HAP-1 (cell line): ENCODE measurements at regions not wholly inside any gene's neighbourhood (a gene's known extent, or its start where the extent isn't known, plus 50 kb on each side); places are given as distances from the start of the nearest gene placed in this dataset.
A peak's percentile ranks its signal among the peaks of the same experiment; 100 is the strongest.

Experiments
- DNase-seq, 2 experiments: peaks; one replicate each; pipeline ENCODE4 v3.0.0-alpha.2; 2016 to 2020; ENCODE audit warnings: low spot score in 2 of 2
- H3K27me3 ChIP-seq: fragments of 250-450 bp; sonication (Bioruptor Pico); 2 replicates; pipeline ENCODE4 v1.5.1; 2020; ENCODE audit warnings: low read depth, mild to moderate bottlenecking, moderate library complexity
- H3K36me3 ChIP-seq: fragments of 250-450 bp; sonication (Bioruptor Pico); replicated peaks from 2 replicates; pipeline ENCODE4 v1.5.1; 2020; ENCODE audit warnings: mild to moderate bottlenecking
- H3K4me1 ChIP-seq: fragments of 250-450 bp; sonication (Bioruptor Pico); 2 replicates; pipeline ENCODE4 v1.5.1; 2020; ENCODE audit warnings: mild to moderate bottlenecking
- H3K4me3 ChIP-seq: fragments of 250-450 bp; sonication (Bioruptor Pico); 2 replicates; pipeline ENCODE4 v1.5.1; 2020; ENCODE audit warnings: mild to moderate bottlenecking, moderate library complexity
- H3K9me3 ChIP-seq: fragments of 250-450 bp; sonication (Bioruptor Pico); 2 replicates; pipeline ENCODE4 v1.5.1; 2020; ENCODE audit warnings: mild to moderate bottlenecking, moderate library complexity
- in situ Hi-C: fragments of 300-500 bp; cut with MboI; formaldehyde crosslinking; loops from 3 replicates; pipeline ENCODE4 v1.14.3; 2020; ENCODE audit warnings: low sequenced_read_pairs, inconsistent platforms, mixed read lengths

DNA sequence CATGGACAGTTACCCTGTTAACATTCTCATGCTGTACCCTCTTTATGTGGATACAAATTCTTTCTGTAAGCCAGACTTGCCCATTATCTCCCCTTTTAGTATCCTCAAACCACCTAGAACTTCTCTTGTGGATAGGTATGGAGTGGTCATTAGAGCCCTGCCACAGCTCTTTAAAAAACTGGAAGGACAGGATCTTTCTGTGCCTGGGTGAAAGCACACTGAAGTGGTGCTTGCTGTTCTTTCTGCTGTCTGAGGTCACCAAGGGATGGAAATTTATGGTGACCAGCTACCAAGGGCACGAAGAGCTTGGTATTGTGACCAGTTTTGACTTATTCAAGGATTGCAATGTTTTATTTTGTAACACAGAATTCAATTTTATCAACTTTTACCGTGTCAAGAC lies 344.2 kb downstream of the CBLL2 start:
- Histone ChIP-seq H3K4me3 (no peak overlapping the region), H3K9me3 (no peaks in the 10 kb centered on the region), H3K36me3 (no peaks in the 10 kb centered on the region), H3K27me3 (peaks cover 2% of the 10 kb centered on the region; the same call in 1 of the 2 replicates), H3K4me1 (no peaks in the 10 kb centered on the region)
- in situ Hi-C loops, result no loop called here
- DNase-seq, result no peak

DNA sequence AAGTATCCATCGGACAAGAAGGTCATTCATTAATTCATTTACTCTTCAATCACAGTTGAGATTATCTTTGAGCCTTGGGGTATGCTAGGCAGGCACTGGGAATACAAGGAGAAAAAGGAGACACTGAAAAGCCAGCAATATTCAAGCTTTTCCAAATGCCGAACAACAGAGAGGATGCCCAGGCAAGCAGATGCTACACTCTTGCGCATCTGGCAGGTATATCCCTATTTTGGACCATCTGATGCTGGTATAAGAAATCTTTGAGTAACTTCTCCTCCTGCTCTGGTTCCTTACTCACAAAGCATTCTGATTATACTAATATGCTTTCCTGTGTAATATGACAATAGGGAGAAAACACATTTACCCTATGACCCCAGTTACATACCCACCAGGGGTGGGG lies 354.9 kb downstream of the CBLL2 start:
- Histone ChIP-seq H3K4me1 (no peaks in the 10 kb centered on the region), H3K9me3 (no peaks in the 10 kb centered on the region), H3K4me3 (no peak overlapping the region), H3K36me3 (no peaks in the 10 kb centered on the region), H3K27me3 (no peaks in the 10 kb centered on the region)
- no peak for DNase-seq
- in situ Hi-C loops, result no loop called here

DNA sequence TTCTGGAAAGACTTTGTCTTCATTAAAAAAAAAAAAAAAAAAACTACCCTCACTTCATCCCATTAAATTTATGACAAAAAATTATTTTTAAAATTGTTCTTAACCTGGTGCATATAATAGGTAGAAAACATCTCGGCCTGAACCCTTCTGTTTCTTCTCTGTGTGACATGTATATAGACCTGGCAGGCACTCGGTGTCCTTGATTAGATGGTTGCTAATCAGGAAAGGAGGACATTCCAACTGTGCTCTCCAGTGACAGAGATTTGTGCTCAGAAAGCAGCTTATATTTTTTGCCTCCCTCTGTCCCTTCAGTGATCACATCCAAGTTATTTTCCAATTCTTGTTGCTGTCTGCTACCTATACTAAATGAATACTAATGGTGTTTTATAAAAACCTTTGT lies 355.6 kb downstream of the CBLL2 start:
- H3K9me3 ChIP-seq, result no peaks in the 10 kb centered on the region
- H3K36me3 ChIP-seq, result no peaks in the 10 kb centered on the region
- no peaks in the 10 kb centered on the region for H3K4me1 ChIP-seq
- H3K4me3 ChIP-seq, result no peak overlapping the region
- no peaks in the 10 kb centered on the region for H3K27me3 ChIP-seq
- in situ Hi-C loops, result no loop called here
- no peak for DNase-seq

DNA sequence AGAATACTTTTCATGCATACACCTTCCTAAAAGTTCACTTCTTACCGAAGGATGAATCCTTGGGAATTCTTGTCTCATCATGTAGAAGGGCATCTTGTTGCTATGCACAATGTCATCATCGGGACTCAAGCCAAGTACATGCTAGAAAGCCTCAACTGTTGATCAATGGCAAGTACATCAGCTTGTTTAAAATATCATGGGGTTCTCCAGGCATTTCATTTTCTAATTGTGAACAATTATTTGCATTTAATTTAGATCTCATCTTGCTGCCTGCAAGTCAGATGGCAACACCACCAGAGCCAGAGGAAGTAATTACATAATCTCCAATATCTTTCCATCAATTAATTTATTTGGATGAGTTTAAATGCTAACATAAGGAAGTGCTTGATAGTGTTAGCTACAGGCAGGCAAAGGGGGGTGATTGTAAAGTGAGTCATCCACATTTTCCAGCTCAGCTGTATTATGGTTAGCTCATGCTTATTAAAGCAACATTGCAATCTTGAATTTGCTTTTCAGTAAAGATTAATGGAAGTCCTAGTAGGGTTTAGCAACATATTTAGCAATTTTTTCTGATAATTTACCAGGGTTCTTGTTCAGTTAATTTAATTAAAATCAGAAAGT lies 356.5 kb downstream of the CBLL2 start:
- Histone ChIP-seq H3K36me3 (no peaks in the 10 kb centered on the region), H3K4me3 (no peak overlapping the region), H3K9me3 (no peaks in the 10 kb centered on the region), H3K27me3 (no peaks in the 10 kb centered on the region), H3K4me1 (no peaks in the 10 kb centered on the region)
- DNase-seq, result no peak
- in situ Hi-C loops, result no loop called here

DNA sequence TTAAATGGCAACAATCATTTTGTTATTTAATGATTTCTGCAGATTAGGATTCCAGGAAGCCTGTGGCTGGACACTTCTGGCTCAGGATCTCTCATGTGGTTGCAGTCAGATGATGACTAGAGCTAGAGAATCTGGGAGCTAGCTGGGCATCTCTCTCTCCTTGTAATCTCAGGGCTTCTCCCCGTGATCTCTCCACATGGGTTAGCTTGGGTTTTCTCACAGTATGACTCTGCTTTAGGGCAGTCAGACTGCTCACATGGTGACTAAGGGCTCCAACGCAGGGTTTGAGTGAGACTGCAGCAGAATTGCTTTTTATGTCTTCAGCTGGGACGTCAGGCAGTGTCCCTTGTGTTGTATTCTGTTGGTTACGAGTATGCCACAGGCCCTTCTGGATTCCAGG lies 361.4 kb downstream of the CBLL2 start:
- in situ Hi-C loops, result no loop called here
- no peaks in the 10 kb centered on the region for H3K27me3 ChIP-seq
- H3K4me3 ChIP-seq, result no peak overlapping the region
- no peak for DNase-seq
- H3K36me3 ChIP-seq, result no peaks in the 10 kb centered on the region
- H3K9me3 ChIP-seq, result no peaks in the 10 kb centered on the region
- H3K4me1 ChIP-seq, result no peaks in the 10 kb centered on the region

DNA sequence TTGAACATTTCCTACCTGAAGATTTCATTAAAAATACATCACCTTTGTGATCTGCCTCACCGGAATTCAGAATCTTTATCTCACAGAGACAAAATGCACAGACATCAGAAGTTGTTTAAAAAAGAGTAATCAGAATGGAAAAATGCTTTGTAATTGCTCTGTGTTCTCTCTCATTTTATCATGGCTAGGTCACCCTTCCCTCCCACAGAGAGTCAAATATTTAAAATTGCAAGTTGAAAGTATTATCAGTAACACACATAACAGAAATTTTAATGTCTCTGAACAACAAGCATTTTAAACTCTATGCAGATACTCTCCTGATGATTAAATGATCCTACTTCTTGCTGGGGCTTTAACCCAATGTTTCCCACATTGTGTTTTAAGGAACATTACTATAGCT lies 362.0 kb downstream of the CBLL2 start:
- Histone ChIP-seq H3K9me3 (no peaks in the 10 kb centered on the region), H3K4me3 (no peak overlapping the region), H3K4me1 (no peaks in the 10 kb centered on the region), H3K27me3 (no peaks in the 10 kb centered on the region), H3K36me3 (no peaks in the 10 kb centered on the region)
- no peak for DNase-seq
- in situ Hi-C loops, result no loop called here

DNA sequence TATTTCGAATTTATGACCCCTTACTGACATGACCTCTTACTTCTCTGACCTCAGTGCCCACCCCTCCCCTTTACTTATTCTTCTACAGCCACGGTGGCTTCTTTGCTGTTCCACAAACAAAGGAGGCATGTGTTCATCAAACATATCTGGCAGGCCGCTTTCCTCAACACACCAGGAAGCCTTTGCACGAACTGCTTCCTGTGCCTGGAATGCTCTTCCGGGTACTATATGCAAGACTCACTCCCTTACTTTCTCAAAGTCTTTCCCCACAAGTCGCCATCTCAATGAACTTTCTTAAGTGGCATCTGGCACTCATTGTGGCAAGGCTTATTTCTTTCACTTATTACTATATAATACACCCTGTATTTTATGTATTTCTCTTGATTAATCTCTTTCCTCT lies 351.5 kb upstream of the DDX53 start:
- Histone ChIP-seq H3K4me1 (no peaks in the 10 kb centered on the region), H3K27me3 (no peaks in the 10 kb centered on the region), H3K9me3 (no peaks in the 10 kb centered on the region), H3K4me3 (no peak overlapping the region), H3K36me3 (no peaks in the 10 kb centered on the region)
- in situ Hi-C loops, result no loop called here
- no peak for DNase-seq

DNA sequence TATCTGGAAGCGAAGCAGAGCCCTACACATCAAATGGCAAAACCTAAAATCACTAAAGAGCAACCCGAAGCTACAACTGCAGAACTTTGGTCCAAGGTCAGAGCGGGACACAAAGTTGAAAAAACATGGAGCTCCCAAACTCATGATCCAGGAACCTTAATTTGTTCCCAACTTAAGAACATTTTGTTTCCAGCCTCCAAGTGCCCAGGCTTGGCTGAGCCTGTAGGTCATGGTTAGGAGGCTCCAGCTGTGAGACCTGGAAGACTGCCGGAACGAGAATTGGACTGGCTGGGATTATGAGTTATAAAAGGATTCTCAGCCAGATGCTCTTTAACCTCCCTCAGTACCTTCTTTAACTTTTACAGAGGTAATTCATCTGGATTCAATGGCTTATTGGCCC lies 349.1 kb upstream of the DDX53 start:
- Histone ChIP-seq H3K4me1 (no peaks in the 10 kb centered on the region), H3K27me3 (no peaks in the 10 kb centered on the region), H3K9me3 (no peaks in the 10 kb centered on the region), H3K36me3 (no peaks in the 10 kb centered on the region), H3K4me3 (no peak overlapping the region)
- DNase-seq, result no peak
- in situ Hi-C loops, result no loop called here

DNA sequence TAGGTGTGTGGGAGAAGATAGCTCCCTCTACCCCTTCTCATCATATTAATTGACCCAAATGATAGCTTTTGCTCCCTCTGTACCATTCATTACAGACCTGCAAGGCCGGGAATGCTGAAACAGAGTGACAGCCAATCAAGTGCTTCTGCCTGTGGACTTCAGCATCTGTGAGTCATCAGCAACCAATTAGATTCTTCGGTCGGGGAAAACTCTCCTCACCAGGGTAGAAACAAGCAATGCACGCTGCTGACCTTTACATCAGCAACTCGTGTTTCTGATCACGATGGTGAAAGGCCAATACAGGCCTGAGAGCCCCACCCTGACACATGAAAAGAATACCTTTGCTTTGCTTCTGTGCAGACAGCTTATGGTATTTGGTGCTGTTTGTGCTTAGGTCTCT lies 347.2 kb upstream of the DDX53 start:
- Histone ChIP-seq H3K4me1 (no peaks in the 10 kb centered on the region), H3K9me3 (no peaks in the 10 kb centered on the region), H3K36me3 (no peaks in the 10 kb centered on the region), H3K27me3 (no peaks in the 10 kb centered on the region), H3K4me3 (no peak overlapping the region)
- no peak for DNase-seq
- in situ Hi-C loops, result no loop called here

DNA sequence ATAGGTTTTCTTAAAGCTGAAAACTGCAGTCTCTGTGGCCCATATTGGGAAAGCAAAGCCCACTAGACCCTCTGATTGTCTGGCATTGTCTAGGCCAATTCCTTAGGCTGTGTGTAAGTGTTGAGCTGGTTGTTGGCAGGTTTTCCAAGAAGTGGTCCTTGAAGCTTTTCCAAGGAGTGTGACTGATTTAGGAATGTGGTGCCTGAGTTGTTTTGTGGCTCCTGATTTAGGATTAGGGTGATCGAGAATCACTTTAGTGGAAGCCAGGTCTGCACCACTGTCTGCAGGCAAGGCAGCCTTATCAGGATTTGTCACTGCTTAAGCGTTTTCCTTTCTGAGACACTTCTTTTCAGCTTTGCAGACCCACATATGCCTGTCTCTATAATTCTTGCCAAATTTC lies 339.0 kb upstream of the DDX53 start:
- no peak overlapping the region for H3K4me3 ChIP-seq
- no peaks in the 10 kb centered on the region for H3K9me3 ChIP-seq
- in situ Hi-C loops, result no loop called here
- no peak for DNase-seq
- no peaks in the 10 kb centered on the region for H3K27me3 ChIP-seq
- no peaks in the 10 kb centered on the region; the same call in 1 of the 2 replicates for H3K4me1 ChIP-seq
- H3K36me3 ChIP-seq, result no peaks in the 10 kb centered on the region

DNA sequence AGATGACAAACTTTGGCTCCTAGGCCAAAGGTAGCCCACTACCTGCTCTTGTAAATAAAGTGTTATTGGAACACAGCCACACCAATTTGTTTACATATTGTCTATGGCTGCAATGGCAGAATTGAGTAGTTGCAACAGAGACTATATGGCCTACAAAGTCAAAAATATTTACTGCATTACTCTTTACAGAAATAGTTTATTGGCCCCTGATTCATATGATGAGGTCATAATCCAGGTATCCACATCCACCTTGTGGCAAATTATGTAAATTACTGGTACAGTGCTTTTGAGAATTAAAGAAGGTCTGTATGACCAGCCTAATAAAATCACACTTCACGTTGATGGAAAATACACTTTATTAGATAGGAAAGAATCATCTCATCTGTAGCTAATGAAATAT lies 337.0 kb upstream of the DDX53 start:
- Histone ChIP-seq H3K4me1 (no peaks in the 10 kb centered on the region; the same call in 1 of the 2 replicates), H3K9me3 (no peaks in the 10 kb centered on the region), H3K36me3 (no peaks in the 10 kb centered on the region), H3K27me3 (no peaks in the 10 kb centered on the region), H3K4me3 (no peak overlapping the region)
- no peak for DNase-seq
- in situ Hi-C loops, result no loop called here

DNA sequence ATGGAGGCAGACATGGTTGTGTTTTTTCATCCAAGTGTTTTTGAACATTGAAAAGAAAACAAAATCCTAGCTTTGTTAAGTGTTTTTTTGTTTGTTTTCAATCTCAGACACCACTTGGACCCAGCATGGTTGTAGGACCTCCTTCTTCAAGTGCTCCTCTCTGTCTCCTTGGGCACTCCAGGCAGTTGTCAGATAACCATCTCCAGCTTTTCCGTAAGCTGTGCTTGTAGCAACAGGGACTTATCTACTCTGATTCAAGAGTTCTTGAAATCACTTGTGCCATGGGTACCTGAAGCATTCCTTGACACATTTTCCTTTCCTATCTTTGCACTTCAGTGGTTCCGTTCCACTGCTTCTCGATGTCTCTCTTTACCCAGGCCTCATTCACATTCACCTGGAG lies 334.9 kb upstream of the DDX53 start:
- Histone ChIP-seq H3K36me3 (no peaks in the 10 kb centered on the region), H3K4me3 (no peak overlapping the region), H3K27me3 (no peaks in the 10 kb centered on the region), H3K9me3 (no peaks in the 10 kb centered on the region), H3K4me1 (no peaks in the 10 kb centered on the region; the same call in 1 of the 2 replicates)
- in situ Hi-C loops, result no loop called here
- DNase-seq, result no peak

DNA sequence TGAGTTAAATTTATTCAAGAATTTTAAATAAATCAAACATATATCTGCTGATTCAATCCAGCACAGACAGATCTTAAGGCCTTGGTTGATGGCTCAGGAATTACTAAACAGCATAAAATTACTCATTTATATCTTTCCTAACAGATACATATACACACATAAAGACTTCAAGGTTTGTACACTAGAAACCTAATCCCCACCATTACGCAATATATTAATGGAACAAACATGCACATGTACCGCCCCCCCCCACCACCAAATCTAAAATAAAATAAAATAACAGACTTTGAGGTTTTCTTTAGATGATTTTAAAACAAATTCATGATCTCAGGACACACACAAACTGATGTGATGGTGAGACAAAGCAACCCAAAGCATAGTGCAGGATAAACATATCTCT lies 333.9 kb upstream of the DDX53 start:
- Histone ChIP-seq H3K4me3 (no peak overlapping the region), H3K36me3 (no peaks in the 10 kb centered on the region), H3K9me3 (no peaks in the 10 kb centered on the region), H3K4me1 (no peaks in the 10 kb centered on the region; the same call in 1 of the 2 replicates), H3K27me3 (no peaks in the 10 kb centered on the region)
- DNase-seq, result no peak
- in situ Hi-C loops, result no loop called here

DNA sequence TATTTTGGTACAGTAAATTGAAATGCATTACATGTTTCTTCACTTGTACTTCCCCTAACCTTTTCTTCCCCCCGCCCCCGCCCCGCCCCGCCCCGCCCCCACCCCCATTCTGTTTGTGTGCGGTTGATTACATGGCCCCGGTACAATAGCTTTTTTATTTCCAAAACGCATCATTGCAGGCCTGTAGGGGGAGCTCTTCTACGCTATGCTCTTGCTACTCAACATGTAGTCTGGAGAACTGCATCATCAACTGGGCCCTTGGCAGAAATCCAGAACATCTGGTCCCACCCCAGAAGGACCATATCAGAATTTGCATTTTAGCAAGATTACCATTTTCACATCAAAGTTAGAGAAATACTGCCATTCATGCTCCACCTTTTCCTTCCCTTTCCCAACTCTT lies 333.3 kb upstream of the DDX53 start:
- DNase-seq, result peak; percentile 25 to 68
- in situ Hi-C loops, result no loop called here
- no peaks in the 10 kb centered on the region; the same call in 1 of the 2 replicates for H3K4me1 ChIP-seq
- no peaks in the 10 kb centered on the region for H3K36me3 ChIP-seq
- no peaks in the 10 kb centered on the region for H3K27me3 ChIP-seq
- H3K4me3 ChIP-seq, result no peak overlapping the region
- H3K9me3 ChIP-seq, result no peaks in the 10 kb centered on the region

DNA sequence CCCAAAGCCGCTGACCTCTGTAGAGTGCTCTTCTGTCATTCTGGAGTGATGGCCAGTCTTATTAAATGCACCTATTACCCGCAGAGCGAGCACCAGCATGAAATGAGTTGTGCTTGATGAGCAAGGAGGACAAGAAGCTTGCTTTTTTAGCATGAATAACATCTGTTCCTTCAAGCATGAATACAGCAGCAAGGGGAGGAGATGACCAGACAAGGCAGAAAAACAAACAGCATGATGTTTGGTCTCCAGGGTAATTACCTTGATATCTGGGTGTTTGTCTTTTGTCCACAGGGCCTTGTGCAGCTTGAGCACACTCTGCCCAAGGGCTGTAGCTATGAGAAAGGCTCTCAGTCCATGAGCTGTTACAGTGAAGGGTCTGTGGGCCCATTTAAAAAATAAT lies 324.8 kb upstream of the DDX53 start:
- no peak for DNase-seq
- Histone ChIP-seq H3K27me3 (no peaks in the 10 kb centered on the region), H3K36me3 (no peaks in the 10 kb centered on the region), H3K4me3 (no peak overlapping the region), H3K9me3 (no peaks in the 10 kb centered on the region), H3K4me1 (no peaks in the 10 kb centered on the region)
- in situ Hi-C loops, result no loop called here
